HG02970 (cell line): ENCODE measurements at regions not wholly inside any gene's neighbourhood (a gene's known extent, or its start where the extent isn't known, plus 50 kb on each side); places are given as distances from the start of the nearest gene placed in this dataset.

ENCODE experiments used
- ATAC-seq: cut with Tn5 transposase; IDR thresholded peaks from one replicate; pipeline ENCODE4 v1.9.1; 2021; ENCODE audit warnings: mild to moderate bottlenecking, moderate library complexity, moderate number of reproducible peaks; ENCODE audit not compliant: unreplicated experiment, low FRiP score

DNA sequence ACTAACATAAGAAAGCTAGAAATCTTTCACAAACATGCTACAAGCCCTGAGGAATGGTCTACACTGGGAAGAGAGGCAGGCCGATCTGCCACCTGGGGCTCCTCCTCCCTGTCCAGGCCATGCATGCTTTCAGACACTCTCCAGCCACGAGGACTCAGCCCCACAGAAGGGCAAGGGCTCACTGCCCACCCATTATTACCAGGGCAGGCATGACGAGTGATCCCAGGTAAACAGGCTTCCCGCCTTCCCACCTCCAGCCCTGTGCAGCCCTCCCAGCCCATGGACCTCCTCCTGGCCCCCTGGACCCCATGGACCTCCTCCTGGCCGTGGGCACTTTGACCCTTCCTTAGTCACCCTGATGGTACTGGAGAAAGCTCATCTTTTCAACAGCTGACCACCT, 75.8 kb upstream of the TEX51 start:
- ATAC-seq, result no peak

DNA sequence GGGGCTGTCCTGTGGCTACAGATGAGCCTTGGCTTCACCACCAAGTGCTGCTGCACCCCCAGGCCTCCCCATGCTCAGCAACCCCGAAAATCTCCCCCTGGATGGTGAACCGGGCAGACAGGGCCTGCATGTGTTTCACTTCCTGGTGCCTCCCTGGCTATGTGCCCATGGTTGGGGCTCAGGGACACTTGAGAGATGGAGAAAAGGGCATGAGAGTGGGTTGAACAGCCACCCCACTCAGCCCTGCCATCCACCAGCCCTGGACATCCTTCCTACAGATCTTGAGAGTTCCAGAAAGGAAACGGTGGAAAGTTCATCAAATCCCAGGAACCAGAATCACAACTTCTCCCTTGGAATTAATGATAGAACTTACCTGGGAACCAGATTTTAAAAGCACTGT, 74.7 kb upstream of the TEX51 start:
- ATAC-seq, result no peak

DNA sequence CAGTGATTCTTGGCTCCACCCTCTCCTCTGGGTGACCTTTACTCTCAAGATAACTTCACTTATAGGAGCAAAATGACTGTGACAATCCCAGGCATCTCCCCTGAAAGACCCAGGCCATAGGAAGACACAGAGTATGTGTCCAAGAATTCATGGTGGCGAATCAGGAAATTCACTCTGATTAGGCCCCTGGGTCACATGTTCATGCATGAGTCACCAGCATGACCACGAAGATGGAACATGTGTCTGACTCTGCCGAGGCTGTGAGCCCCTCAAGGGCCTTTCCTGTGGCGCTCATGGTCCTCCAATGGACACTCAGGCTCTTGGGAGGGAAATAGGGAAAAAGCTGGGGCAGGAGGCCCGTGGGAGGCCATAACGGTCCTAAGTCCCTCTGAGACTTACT, 74.0 kb upstream of the TEX51 start:
- no peak for ATAC-seq

DNA sequence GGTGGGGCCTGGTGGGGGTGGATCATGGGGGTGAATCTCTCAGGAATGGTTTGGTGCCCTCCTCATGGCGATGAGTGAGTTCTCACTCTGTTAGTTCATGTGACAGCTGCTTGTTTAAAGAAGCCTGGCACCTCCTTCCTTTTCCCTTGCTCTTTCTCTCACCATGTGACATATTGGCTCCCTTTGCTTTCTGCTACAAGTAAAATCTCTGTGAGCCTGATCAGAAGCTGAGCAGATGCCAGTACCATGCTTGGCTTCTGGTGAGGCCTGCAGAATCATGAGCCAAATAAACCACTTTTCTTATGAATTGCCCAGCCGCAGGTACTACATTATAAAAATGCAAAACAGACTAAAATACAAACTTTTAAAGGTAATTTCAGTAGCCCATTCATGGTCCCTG, 73.4 kb upstream of the TEX51 start:
- ATAC-seq, result no peak

DNA sequence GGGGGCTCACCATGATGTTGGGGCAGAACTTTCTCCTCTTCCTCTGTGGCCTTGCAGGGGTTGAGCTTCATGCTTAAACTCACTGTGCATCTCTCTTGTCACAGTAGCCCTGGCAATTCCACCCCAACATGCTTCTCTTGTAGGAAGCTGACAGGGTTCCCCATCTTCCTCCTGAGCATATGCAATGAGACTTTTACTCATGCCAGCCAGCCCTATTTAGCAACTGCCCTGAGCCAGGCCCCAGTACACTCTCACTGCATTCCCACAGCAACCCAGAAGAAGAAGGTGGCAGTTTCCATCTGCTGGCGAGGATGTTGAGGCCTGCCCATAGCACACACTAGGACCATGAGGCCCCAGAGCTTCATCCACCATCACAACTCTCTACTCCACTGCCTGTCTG, 72.2 kb upstream of the TEX51 start:
- ATAC-seq, result no peak

DNA sequence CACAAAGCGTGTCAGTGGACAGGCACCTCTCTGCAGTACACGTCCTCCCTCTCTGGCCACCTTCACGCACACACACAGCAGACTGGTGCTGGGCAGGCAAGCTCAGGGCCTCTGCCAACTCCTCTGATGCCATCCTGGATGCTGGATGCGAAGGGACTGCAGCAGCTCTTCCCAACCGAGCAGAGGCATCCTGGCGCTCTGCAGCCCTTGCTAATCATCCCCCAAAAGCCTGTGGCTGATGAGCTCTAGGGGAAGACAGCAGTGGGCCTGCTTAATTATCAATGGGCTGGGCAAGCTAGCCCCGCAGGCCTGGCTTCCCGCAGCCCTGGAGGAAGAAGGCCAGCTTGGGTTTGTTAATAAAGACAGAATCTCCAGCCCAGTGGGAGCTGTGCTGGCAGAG, 71.3 kb upstream of the TEX51 start:
- no peak for ATAC-seq

DNA sequence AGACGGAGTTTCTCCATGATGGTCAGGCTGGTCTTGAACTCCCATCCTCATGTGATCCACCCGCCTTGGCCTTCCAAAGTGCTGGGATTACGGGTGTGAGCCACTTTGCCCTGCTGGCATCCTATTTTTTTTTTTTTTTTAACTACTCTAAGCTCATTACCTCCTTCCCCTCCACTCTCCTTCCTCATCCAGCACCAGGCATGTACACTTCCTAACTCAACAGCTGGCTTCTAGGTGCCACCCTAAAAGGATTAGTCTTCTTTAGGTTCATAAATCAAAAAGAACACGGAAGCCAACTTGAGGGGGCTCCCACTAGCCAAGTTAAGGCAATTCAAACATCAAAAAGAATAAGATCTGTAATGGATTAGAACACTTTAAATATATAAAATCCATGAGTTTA, 70.6 kb upstream of the TEX51 start:
- no peak for ATAC-seq

DNA sequence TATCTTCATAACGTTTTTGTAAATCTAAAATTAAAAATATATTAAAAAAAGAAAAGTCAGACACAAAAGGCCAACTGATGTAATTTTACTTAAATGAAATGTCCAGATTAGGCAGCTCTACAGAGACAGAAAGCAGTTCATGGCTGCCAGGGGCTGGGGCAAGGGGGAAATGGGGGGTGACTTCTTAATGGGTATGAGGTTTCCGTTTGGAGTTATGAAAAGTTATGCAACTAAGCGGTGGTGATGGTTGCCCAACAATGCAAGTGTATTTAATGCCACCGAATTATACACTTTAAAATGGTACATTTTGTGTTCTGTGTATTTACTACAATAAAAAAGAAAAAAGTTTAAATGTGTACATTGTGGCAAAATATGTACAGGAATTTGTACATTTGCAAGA, 70.2 kb upstream of the TEX51 start:
- ATAC-seq, result no peak

DNA sequence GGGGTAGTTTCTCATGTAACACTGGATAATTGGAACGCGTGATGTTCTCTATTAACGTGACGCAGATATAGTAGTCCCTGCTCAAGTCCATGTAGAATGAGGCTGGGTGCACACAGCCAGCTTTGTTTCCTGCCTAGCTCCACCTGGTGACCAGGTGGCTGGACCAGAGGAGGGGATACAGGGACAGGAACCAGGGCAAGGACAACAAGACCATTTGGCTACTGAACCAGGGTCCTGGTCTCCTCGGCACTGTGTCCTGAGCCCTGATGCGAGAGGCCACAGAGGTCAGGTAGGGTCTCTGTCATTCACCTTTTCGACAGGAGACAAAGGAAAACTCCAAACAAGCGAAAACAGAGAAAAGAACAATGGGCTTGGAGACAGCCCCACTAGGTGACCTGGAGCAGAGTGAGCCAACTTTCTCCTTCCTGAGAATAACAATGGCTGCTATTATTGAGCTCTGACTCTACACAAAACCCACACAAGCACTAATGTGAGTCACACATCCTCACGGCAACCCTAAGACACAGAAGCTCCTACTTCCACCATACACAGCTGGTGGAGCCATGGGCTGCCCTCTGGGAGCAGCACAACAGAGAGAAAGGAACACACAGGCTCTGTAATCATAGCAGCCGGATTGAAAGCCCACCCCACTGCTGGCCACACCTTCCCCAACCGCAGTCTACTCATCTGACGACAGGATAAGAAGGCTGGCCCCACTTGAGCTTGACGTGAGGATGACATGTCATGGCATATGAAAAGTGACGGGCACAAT, 67.3 kb upstream of the TEX51 start:
- ATAC-seq, result no peak

DNA sequence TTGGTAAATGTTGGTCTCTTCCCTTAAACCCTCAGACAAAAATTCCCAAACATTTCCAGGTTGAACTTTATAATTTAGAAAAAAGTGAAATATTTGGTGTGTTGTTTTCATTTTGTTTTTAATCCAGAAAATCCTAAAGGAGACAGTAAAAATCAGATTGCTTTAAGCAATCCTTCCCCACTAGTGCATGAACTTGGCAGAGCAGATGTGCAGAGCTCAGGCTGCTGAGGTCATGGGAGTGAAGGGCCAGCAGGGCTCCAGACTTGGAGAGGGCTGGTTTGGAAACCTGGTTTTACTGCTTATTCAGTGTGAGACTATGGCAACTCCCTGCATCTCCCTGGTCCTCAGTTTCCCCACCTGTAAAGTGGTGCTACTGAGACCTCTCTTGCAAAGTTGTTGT, 66.7 kb upstream of the TEX51 start:
- no peak for ATAC-seq

DNA sequence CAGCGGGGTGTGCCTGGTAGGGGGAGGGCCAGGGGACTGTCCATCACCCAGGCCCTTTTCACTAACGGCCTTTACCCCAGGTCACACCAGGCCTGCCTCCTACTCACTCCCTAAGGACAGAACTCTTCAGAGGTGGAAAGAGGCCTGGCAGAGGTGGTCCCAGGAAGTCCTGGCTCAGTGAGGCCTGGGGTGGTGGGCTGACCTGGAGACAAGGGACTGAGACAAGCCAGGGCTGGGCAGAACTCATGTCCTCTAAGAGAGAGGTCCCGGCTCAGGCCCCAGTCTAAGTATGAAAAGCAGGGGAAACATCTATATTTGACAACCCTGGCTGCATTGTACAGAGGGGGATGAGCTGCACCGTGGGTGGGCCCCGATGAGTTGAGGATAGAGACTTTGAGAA, 65.9 kb upstream of the TEX51 start:
- no peak for ATAC-seq

DNA sequence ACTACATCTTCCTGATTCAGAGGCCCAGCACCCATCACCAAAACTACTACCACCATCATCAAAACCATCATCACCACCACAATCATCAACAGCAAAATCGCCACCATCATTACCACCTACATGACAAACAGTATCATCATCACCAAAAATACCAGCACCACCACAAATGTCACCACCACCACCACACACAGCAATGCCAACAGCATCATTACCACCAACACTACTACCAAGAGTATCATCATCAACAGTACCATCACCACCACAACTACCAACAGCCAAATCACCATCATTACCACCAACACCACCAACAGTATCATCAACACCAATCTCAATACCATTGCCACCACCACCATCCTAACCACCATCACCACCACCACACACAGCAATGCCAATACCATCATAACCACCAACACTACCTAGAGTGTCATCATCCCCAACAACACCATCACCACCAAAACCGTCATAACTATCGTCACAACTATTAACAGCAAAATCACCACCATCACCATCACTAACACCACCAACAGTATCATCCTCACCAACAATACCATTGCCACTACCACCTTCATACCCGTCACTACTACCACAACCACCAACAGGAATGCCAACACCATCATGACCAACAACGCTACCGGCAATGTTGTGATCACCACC, 64.6 kb upstream of the TEX51 start:
- no peak for ATAC-seq

DNA sequence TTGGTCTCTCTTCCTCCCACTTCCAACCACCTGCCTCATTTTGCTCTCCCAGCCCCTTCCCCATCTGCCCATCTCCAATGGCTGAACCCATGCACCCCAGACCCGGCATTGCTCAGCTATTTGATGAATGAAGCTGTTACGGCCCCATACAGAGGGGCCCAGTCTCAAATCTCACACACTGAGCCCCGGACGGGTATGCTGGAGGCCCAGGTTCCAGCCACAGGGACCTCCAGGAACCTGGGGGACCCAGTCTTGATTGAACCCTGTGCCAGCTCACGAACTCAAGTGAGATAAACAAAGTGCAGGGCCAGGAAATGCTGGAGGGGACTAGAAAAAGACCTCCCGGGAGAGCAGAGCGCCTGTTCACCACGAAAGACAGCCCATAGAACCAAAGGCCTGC, 63.4 kb upstream of the TEX51 start:
- ATAC-seq, result no peak

DNA sequence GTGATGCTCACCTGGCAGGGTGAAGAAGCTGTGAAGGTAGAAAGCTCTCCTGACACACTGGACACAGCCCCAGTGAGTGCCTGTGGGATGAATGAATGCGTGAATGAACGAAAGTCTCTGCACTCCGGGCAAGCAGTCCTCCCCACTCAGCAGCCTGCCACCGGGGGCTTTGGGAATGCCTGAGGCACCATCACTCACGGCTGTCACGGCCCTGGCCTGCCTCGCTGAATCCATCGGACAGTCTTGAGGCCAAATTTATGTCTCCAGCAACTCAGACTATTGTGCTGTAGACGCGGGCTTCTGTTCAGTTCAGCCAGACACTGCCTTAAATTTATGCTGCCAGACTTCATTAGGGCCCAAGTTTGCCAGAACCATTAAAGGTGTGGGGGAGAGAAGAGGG, 62.9 kb upstream of the TEX51 start:
- no peak for ATAC-seq

DNA sequence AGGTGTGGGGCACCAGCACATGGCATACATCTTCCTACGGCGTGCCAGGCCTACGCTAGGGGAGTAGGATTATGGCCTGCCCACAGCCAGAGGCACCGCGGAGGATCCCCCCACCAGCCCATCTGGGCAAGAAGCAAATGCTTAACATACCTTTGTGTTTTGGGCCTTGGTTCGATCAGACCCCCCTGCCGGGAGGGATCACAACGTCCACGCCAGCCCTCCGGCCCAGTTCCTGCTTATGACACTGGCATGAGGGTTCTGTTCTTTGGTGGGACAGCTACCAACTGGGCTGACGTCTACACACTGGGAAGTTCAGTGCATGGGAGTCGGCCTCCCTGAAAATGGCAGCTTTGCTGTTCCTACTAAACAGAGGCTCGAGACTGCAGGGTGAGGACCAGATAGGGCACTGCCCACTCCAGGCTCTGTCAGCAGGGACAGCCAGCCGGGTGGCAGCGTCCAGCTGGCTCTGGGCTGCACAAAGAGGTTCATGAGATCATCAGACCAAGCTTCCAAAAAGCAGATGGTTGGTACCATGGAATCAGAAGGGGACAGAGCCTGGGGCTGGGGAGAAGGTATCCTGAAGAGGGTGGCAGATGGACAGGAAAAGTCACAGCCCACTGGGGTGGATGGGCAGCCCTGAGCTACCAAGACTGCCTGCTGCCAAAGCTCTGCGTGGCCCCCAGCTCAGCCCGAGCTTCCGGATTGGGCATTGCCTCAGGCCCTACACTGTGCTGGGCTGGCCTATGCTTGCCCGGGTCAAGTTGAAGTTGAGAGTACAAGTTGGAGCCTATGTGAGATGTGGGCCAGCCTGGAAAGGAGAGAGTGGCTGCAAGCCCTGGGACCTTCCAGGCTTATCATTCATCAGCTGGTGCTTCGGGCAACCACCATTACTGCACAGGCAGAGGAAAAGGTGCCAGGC, 61.7 kb upstream of the TEX51 start:
- ATAC-seq, result no peak

DNA sequence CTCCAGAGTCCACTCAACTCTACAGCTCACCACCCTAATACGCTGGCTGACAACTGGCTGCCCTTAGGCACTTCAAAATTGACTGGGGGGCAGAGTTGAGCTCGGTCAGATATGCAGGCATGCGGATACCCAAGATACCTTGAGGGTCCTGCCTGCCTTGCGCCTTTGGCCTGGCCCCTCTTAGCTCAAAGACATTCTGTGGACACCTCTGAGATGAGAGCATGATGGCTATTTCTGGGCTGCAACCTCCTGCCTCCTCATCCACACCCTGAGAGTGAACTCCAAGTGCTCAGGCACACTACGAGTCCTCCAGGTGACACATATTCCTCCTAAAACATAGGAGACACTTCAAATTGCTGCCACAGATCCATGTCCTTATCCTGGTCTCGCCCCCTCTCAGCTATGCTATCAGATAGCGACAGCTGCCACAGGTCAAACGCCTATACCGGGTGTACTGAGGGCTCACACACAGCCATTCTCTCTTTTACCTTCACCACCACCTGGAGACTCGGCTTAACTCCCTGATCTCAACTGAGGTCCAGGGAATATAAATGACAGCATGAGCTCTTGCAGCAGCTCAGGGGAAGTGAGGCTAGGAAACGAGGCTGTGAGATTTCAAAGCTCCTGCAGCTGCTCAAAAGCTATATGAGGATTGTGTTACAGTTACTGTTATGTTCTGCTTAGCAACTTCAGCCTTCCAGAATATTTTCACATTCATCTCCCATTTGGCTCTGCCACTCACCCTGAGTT, 60.5 kb upstream of the TEX51 start:
- ATAC-seq, result no peak

DNA sequence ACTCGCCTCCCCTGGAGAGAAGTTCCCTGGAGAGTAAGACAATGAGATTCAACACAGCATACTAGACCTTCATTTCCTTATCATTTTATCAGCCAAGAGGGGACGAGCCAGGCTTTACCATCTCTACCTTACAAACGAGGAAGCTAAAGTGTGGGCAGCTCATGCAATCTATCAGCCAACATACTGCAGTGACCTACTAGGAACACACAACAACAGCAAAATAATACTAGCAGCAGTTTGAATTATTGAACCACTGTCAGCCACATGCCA, 60.0 kb upstream of the TEX51 start:
- no peak for ATAC-seq

DNA sequence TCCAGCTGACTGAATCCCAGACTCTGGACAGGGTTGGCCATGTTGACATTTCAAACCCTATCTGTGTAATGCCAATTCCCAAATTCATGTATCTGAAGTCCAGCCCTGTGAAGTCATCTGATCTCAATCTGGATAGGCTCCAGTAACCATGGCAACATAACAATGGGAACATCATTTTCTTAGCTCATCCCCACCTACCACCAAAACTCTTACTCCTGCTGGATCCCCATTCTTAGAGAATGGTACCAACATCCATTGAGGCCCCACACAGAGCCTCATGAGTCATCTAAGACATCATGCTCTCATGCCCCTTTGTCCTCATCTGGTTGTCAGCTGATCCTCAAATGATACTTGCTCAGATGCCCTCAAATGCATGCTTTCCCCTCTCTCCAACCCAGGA, 58.9 kb upstream of the TEX51 start:
- ATAC-seq, result no peak

DNA sequence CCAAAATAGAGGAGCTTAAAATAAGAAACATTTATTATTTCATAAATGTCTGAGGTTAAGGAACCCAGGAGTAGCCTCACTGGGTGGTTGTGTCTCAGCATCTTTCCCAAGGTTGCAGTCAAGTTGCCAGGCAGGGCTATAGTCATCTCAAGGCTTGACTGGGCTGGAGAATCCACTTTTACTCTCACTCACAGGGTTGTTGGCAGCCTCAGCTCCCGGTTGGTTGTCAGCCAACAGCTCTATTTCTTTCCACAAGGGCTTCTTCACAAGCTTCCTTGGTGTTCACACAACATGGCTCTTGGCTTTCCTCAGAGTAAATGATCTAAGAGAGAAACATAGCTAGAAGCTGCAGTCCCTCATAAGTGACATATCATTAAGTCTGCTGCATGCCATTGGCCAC, 55.6 kb upstream of the TEX51 start:
- ATAC-seq, result no peak

DNA sequence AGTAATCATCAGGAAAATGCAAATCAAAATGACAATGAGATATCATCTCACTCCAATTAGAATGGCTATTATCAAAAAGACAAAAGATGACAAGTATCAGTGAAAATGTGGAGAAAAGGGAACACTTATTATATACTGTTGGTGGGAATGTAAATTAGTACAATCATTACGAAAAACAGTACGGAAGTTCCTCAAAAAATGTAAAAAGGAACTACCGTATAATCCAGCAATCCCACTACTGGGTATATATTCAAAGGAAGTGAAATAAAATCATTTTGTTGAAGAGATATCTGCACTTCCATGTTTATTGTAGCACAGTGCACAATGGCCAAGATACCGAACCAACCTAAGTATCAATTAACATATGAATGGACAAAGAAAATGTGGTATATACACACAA, 52.4 kb upstream of the TEX51 start:
- no peak for ATAC-seq
